ENCODE measurements at regions not wholly inside any gene's neighbourhood (a gene's known extent, or its start where the extent isn't known, plus 50 kb on each side); places are given as distances from the start of the nearest gene placed in this dataset.
"Not testable (repeated sequence)": the region's sequence is repeated elsewhere in the genome, so short reads cannot be mapped to it uniquely, and the experiment has no call there.

DNA sequence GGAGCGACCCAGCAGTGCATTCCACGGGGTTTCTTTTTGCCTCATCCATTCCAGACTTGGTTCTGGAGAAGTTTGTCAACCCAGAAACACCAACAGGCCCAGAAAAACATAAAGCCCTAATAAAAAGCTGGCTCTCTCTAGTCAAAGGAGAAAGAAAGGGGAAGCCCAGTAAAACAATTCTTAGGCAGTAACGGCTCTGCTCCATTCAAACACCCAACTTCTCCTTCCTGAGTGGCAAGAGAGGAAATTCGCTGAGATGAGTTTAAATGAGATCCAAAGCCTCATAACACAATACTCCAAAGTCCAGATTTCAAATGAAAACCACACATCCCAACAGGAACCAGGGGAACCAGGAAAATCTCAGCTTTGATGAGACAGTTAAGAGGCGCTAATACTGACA, 179.9 kb downstream of the RPIA start:
- TF ChIP-seq, protein P1, sequence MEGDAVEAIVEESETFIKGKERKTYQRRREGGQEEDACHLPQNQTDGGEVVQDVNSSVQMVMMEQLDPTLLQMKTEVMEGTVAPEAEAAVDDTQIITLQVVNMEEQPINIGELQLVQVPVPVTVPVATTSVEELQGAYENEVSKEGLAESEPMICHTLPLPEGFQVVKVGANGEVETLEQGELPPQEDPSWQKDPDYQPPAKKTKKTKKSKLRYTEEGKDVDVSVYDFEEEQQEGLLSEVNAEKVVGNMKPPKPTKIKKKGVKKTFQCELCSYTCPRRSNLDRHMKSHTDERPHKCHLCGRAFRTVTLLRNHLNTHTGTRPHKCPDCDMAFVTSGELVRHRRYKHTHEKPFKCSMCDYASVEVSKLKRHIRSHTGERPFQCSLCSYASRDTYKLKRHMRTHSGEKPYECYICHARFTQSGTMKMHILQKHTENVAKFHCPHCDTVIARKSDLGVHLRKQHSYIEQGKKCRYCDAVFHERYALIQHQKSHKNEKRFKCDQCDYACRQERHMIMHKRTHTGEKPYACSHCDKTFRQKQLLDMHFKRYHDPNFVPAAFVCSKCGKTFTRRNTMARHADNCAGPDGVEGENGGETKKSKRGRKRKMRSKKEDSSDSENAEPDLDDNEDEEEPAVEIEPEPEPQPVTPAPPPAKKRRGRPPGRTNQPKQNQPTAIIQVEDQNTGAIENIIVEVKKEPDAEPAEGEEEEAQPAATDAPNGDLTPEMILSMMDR (conservative IDR thresholded peaks at IDR 0.05; ENCODE audit: low read depth, low read length): no peak
- DNase-seq (ENCODE audit: low read depth): no peak
- H3K4me3 ChIP-seq (ENCODE audit: low read length): no peak overlapping the region

DNA sequence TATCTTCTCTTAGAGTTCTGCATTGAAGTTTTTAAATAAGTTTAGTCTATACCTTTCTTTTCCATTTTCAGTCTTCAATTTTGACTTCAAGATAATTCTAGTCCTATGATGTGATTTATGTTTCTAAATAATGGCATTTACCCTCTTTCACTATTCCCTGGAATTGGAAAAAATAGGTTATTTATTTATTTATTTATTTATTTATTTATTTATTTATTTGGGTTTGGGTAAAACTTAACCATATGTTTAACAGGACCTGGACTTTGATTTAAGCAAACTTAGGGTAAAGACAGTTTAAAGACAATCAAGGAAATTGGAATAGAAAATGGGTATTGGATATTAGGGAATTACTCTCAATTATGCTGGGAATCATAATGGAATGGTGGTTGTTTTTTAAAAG, 182.1 kb downstream of the RPIA start:
- no peak for DNase-seq (ENCODE audit: low read depth)
- no peak overlapping the region for H3K4me3 ChIP-seq (ENCODE audit: low read length)
- TF ChIP-seq, protein P1 (conservative IDR thresholded peaks at IDR 0.05; ENCODE audit: low read depth, low read length): no peak

DNA sequence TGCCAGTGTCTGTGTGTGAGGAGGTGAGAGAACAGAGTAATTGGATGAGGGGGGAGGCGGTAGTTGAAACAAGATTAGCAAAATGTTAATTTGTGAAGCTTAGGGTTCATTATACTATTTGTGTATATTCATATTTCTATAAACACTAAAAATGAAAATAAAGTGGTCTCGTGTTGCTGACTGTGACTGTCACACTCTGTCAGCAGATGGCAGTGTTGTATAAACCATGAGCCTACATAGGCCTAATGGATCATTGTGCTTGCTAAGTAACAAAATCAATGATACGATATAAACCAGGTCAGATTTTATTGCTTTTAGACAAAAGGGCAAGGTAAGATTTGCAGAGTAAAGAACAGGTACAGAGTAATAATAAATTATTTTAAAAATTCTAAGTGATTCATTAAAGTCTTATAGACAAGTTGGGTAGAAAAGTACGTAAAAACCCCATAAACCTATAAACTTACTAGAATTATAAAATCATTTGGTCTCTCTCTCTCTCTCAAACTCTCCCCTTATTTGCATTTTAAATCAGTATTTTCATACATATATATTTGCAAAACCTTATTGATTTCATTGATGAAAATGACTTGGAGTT, 182.7 kb downstream of the RPIA start:
- no peak overlapping the region for H3K4me3 ChIP-seq (ENCODE audit: low read length)
- TF ChIP-seq, protein P1 (conservative IDR thresholded peaks at IDR 0.05; ENCODE audit: low read depth, low read length): peak; percentile 77
- DNase-seq (ENCODE audit: low read depth): peak; percentile 7

DNA sequence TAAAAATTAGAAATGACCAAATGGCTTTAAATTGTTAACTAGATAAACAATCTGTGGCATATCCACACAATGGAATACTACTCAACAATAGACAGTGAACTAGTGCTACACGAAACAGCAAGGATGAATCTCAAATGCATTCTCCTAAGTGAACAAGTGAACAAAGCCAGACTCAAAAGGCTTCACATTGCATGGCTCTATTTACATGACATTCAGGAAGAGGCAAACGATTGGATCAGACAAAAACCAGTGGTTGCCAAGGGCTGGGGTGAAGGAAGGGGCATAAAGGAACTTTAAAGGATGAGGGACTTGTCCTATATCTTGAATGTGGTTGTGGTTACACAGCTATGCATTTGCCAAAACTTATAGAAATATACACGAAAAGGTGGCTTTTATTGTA, 184.3 kb downstream of the RPIA start:
- no peak for DNase-seq (ENCODE audit: low read depth)
- no peak overlapping the region for H3K4me3 ChIP-seq (ENCODE audit: low read length)
- TF ChIP-seq, protein P1 (conservative IDR thresholded peaks at IDR 0.05; ENCODE audit: low read depth, low read length): no peak

DNA sequence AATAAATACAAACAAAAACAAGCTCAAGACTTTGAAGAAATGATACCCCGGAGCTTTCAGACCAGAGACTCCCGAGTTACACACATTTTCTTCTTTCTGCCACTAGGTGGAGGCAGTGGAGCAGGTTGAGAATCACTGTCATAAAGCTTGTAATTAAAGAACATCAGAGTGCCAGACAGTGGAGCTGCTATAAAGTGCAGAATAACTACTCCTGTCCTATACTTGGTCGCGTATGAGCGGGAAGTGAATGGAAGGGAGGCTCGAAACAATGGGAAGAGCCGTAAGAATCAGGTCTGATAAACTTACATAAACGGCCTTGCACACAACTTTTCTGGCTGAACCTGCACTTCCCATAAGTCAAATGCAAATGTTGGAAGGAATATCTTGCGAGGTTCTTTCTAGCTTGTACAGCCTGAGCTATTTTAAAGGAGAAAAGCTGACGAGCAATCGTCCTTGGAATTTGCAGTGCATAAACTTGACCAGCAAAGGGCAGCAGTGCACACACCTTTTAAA, 189.0 kb downstream of the RPIA start:
- DNase-seq (ENCODE audit: low read depth): peak; percentile 9
- TF ChIP-seq, protein P1 (conservative IDR thresholded peaks at IDR 0.05; ENCODE audit: low read depth, low read length): peak; percentile 82
- H3K4me3 ChIP-seq (ENCODE audit: low read length): no peak overlapping the region

DNA sequence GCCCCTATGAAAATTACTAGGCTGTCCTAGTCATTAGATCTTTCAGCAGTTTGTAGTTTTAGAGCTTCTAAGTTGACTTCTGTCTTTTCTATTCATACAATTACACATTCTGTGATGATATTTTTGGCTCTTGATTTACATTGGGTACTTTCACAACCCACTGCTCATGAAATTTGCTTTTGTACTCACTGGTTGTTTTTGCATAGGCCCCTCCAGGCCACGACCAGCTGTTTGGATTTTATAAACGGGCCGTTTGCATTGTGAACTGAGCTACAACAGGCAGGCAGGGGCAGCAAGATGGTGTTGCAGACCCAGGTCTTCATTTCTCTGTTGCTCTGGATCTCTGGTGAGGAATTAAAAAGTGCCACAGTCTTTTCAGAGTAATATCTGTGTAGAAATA, 193.8 kb downstream of the RPIA start:
- no peak for DNase-seq (ENCODE audit: low read depth)
- H3K4me3 ChIP-seq (ENCODE audit: low read length): no peak overlapping the region
- TF ChIP-seq, protein P1 (conservative IDR thresholded peaks at IDR 0.05; ENCODE audit: low read depth, low read length): no peak

DNA sequence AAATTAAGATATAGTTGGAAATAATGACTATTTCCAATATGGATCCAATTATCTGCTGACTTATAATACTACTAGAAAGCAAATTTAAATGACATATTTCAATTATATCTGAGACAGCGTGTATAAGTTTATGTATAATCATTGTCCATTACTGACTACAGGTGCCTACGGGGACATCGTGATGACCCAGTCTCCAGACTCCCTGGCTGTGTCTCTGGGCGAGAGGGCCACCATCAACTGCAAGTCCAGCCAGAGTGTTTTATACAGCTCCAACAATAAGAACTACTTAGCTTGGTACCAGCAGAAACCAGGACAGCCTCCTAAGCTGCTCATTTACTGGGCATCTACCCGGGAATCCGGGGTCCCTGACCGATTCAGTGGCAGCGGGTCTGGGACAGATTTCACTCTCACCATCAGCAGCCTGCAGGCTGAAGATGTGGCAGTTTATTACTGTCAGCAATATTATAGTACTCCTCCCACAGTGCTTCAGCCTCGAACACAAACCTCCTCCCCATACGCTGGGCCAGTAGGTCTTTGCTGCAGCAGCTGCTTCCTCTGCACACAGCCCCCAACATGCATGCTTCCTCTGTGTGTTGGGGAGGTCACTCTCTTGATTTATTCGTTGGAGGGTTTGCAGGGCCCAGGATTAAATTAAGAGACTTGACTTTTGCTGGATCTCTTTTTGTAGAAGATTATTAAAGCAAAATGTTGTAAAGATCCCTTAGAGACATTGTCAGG, 194.4 kb downstream of the RPIA start:
- no peak for DNase-seq (ENCODE audit: low read depth)
- H3K4me3 ChIP-seq (ENCODE audit: low read length): no peak overlapping the region
- TF ChIP-seq, protein P1 (conservative IDR thresholded peaks at IDR 0.05; ENCODE audit: low read depth, low read length): no peak

DNA sequence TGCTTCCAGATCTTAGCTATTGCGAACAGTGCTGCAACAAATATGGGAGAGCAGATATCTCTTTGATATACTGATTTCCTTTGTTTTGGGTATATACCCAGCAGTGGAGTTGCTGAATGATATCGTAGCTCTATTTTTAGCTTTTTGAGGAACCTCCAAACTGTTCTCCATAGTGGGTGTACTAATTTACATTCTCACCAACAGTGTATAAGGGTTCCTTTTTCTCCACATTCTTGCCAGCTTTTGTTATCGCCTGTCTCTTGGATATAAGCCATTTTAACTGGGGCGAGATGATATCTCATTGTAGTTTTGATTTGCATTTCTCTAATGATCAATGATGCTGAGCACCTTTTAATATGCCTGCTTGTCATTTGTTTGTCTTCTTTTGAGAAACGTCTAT, 196.0 kb downstream of the RPIA start:
- not testable (repeated sequence) for H3K4me3 ChIP-seq (ENCODE audit: low read length); DNase-seq (ENCODE audit: low read depth)

Data from retinal pigment epithelial cell (primary cell).